Neural crest cell (in vitro differentiated cells): ENCODE measurements at regions not wholly inside any gene's neighbourhood (a gene's known extent, or its start where the extent isn't known, plus 50 kb on each side); places are given as distances from the start of the nearest gene placed in this dataset.

Source experiments
- DNase-seq: peaks from one replicate; pipeline ENCODE4 v3.0.0; 2021; ENCODE audit warnings: low read depth, mixed read lengths, low spot score
- H3K27ac Mint-ChIP-seq: one replicate; pipeline ENCODE4 v1.8.0; 2021; ENCODE audit warnings: mild to moderate bottlenecking, mixed read lengths; ENCODE audit not compliant: unreplicated experiment
- H3K27me3 Mint-ChIP-seq: 2 replicates; pipeline ENCODE4 v1.8.0; 2021; ENCODE audit warnings: low read depth, mild to moderate bottlenecking, mixed read lengths
- H3K36me3 Mint-ChIP-seq: 2 replicates; pipeline ENCODE4 v1.8.0; 2021; ENCODE audit warnings: low read depth, mild to moderate bottlenecking, mixed read lengths
- H3K4me1 Mint-ChIP-seq: 2 replicates; pipeline ENCODE4 v1.8.0; 2021; ENCODE audit warnings: mixed read lengths
- H3K4me3 Mint-ChIP-seq: one replicate; pipeline ENCODE4 v1.8.0; 2021; ENCODE audit warnings: mild to moderate bottlenecking, mixed read lengths
- H3K9me3 Mint-ChIP-seq: 2 replicates; pipeline ENCODE4 v1.8.0; 2021; ENCODE audit warnings: mixed read lengths
- CTCF ChIP-seq: fragments of 200-600 bp; sonication (generic); conservative IDR thresholded peaks from 2 replicates; pipeline ENCODE4 v1.5.0; 2021; ENCODE audit warnings: antibody characterized with exemption, mild to moderate bottlenecking

- no peak overlapping the region for H3K4me3 Mint-ChIP-seq
- no peaks in the 10 kb centered on the region for H3K4me1 Mint-ChIP-seq
- no peaks in the 10 kb centered on the region for H3K9me3 Mint-ChIP-seq
- no peaks in the 10 kb centered on the region for H3K36me3 Mint-ChIP-seq
- H3K27ac Mint-ChIP-seq = no peak overlapping the region
- H3K27me3 Mint-ChIP-seq = no peaks in the 10 kb centered on the region
- no peak for TF ChIP-seq CTCF
- no peak for DNase-seq
Observed at GRCh38 chrX:22691966-22692565, 307.7 kb upstream of the DDX53 start.

GRCh38 chrX:22698151-22698550 is 301.6 kb upstream of the DDX53 start:
- no peak for TF ChIP-seq CTCF
- DNase-seq = no peak
- H3K27ac Mint-ChIP-seq = no peak overlapping the region
- no peaks in the 10 kb centered on the region for H3K27me3 Mint-ChIP-seq
- H3K36me3 Mint-ChIP-seq = no peaks in the 10 kb centered on the region
- no peak overlapping the region for H3K4me3 Mint-ChIP-seq
- H3K9me3 Mint-ChIP-seq = no peaks in the 10 kb centered on the region
- H3K4me1 Mint-ChIP-seq = no peaks in the 10 kb centered on the region

GRCh38 chrX:22699581-22700091 is 300.1 kb upstream of the DDX53 start:
- no peak overlapping the region for H3K27ac Mint-ChIP-seq

GRCh38 chrX:22712942-22713341 is 286.8 kb upstream of the DDX53 start:
- H3K27me3 Mint-ChIP-seq = no peaks in the 10 kb centered on the region
- H3K4me3 Mint-ChIP-seq = no peak overlapping the region
- H3K4me1 Mint-ChIP-seq = no peaks in the 10 kb centered on the region
- H3K9me3 Mint-ChIP-seq = no peaks in the 10 kb centered on the region
- no peak overlapping the region for H3K27ac Mint-ChIP-seq
- no peak for TF ChIP-seq CTCF
- no peaks in the 10 kb centered on the region for H3K36me3 Mint-ChIP-seq
- DNase-seq = no peak

More at GRCh38 chrX:22699581-22700091, 300.1 kb upstream of the DDX53 start:
- H3K27me3 Mint-ChIP-seq = no peaks in the 10 kb centered on the region
- no peak for DNase-seq
- peaks cover 5% of the 10 kb centered on the region for H3K9me3 Mint-ChIP-seq
- H3K4me1 Mint-ChIP-seq = no peaks in the 10 kb centered on the region
- no peaks in the 10 kb centered on the region for H3K36me3 Mint-ChIP-seq
- TF ChIP-seq CTCF = no peak
- no peak overlapping the region for H3K4me3 Mint-ChIP-seq

GRCh38 chrX:22730542-22730941 is 269.2 kb upstream of the DDX53 start:
- no peaks in the 10 kb centered on the region for H3K4me1 Mint-ChIP-seq
- no peaks in the 10 kb centered on the region for H3K36me3 Mint-ChIP-seq
- no peak for TF ChIP-seq CTCF
- no peak overlapping the region for H3K27ac Mint-ChIP-seq
- no peaks in the 10 kb centered on the region for H3K27me3 Mint-ChIP-seq
- DNase-seq = no peak
- H3K9me3 Mint-ChIP-seq = no peaks in the 10 kb centered on the region
- no peak overlapping the region for H3K4me3 Mint-ChIP-seq
